ENCODE measurements at regions not wholly inside any gene's neighbourhood (a gene's known extent, or its start where the extent isn't known, plus 50 kb on each side); places are given as distances from the start of the nearest gene placed in this dataset.
"Not testable (repeated sequence)": the region's sequence is repeated elsewhere in the genome, so short reads cannot be mapped to it uniquely, and the experiment has no call there.

- no peak for DNase-seq (ENCODE audit: low read depth, low spot score)
Measured at GRCh38 chr5:52605317-52606313, 182.1 kb upstream of the ITGA1 start.

GRCh38 chr5:52607227-52607824, 180.4 kb upstream of the ITGA1 start:
- DNase-seq (ENCODE audit: low read depth, low spot score) = no peak

DNA sequence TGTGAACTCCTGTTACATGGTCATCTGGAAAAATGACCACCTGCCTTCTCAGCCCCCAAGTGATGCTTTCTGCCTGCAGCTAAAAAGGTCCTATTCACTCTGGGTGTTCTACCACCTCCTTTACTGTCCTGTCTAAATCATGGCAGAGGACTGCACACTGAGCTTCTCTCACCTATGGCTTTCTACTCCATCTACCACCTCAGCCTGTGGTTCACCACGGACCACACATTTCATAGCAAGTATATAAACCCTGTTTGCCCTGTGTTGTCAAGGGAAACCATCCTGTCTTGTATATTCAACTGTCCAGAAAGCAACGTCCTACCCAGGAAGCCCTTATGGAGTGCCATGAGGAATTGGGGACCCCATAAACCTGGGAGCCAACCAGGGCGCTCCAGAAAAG, 167.4 kb upstream of the ITGA1 start:
- no peak for DNase-seq (ENCODE audit: low read depth, low spot score)

DNA sequence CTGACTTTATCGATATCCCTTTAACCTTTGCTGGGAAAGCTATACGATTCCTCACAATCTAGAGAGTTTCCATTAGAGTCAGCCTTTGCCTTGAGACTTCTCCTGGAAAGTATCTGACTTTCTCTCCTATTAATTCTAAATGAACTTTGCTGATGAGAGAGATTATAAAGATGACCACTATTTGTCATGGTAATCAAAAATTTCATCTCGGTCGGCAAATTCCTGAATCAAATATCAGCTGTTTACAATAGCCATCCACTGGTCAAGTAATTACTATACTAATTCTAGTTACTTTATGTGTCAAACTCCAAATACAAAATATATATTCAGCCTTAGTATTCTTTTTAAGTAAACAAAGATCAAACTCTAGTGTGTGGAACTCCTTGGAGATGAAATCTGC, 164.4 kb upstream of the ITGA1 start:
- no peak for DNase-seq (ENCODE audit: low read depth, low spot score)

DNA sequence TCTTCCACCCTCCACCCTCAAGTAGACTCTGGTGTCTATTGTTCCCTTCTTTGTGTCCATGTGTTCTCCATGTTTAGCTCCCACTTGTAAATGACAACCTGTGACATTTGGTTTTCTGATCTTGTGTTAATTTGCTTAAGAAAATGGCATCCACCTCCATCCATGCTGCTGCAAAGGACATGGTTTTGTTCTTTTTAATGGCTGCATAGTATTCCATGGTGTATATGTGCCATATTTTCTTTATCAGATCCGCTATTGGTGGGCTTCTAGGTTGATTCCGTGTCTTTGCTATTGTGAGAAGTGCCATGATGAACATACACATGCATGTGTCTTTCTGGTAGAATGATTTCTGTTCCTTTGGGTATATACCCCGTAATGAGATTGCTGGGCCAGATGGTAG, 163.4 kb upstream of the ITGA1 start:
- DNase-seq (ENCODE audit: low read depth, low spot score) = no peak

- no peak for DNase-seq (ENCODE audit: low read depth, low spot score)
Measured at GRCh38 chr5:52626312-52626711, 161.4 kb upstream of the ITGA1 start.

- DNase-seq (ENCODE audit: low read depth, low spot score) = no peak
Measured at GRCh38 chr5:52627740-52628139, 160.0 kb upstream of the ITGA1 start.

DNA sequence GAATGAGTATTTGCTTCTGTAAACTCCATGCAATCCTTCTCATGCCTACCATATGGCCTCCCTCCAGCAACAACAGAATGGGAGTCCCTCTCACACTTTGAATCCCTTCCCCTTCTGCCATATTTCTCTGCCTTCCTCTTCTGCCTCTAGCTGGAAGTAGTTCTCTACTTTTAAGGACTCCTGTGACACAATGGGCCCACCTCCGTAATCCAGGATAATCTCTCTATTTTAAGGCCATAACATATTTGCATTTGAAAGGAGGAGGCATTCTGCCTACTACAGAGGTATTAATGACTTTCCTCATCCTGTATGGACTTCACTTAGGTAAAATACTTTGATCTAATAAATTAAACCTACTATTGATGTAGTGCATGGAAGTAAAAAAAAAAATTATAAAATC, 155.4 kb upstream of the ITGA1 start:
- no peak for DNase-seq (ENCODE audit: low read depth, low spot score)

DNA sequence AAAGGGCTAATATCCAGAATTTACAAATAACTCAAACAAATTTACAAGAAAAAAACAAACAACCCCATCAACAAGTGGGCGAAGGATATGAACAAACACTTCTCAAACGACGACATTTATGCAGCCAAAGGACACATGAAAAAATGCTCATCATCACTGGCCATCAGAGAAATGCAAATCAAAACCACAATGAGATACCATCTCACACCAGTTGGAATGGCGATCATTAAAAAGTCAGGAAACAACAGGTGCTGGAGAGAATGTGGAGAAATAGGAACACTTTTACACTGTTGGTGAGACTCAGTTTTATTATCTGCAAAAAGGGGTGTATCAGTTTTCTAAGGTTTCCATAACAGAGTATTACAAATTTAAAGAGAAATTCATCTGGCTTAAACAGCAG, 153.5 kb upstream of the ITGA1 start:
- not testable (repeated sequence) for DNase-seq (ENCODE audit: low read depth, low spot score)

GRCh38 chr5:52638732-52639131, 149.0 kb upstream of the ITGA1 start:
- no peak for DNase-seq (ENCODE audit: low read depth, low spot score)

DNA sequence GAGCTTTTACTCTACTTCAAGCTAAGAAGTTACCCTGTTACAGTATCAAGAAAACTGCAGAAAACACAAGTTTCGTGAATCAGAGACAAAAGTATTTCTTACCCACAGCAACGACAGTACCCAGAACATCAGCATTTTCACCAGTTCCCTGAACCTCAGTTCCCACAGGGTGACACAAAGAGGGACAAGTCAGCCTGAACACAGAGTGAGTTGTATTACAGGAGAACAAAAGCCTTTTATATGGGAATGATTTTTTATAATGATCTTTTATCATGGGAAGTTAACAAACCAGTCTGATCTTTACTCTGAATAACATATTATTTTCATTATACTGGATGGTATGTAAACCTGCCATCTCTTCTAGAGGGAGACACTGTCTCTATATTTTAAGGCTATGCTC, 139.0 kb upstream of the ITGA1 start:
- DNase-seq (ENCODE audit: low read depth, low spot score) = no peak

- no peak for DNase-seq (ENCODE audit: low read depth, low spot score)
Measured at GRCh38 chr5:52655163-52655562, 132.6 kb upstream of the ITGA1 start.

DNA sequence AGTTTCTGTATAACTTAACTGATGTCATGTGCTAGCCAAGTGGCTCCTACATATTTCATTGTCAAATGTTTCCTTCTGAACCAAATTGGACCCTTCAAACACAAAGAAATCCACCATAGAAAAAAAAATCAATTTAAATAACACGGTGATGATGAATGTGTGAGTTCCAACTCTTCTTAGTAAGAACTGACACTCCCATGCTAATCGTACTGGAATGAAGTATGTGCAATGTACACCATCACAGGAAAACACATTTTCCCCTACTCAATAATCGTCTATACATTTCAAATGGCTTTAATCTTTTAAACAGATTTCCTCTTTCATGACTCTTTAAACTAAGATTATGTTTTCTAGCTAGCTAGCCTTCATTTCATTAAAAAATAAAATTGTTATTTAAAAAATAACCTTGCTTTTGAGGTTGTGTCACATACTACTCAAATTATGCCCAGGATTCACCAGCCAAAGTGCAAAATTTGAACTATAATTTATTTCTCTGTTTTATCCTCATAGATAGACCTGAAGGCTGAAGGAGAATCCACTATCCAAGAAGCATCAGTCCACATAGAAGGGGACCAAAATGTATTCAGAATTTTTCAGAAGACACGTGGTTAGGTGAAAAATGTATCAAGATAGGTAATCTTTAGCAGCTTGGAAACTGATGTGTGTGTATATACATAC, 131.0 kb upstream of the ITGA1 start:
- DNase-seq (ENCODE audit: low read depth, low spot score) = no peak

GRCh38 chr5:52657247-52657645, 130.5 kb upstream of the ITGA1 start:
- DNase-seq (ENCODE audit: low read depth, low spot score) = no peak

- no peak for DNase-seq (ENCODE audit: low read depth, low spot score)
Measured at GRCh38 chr5:52658246-52658645, 129.5 kb upstream of the ITGA1 start.

GRCh38 chr5:52660621-52661020, 127.1 kb upstream of the ITGA1 start:
- no peak for DNase-seq (ENCODE audit: low read depth, low spot score)

- DNase-seq (ENCODE audit: low read depth, low spot score) = no peak
Measured at GRCh38 chr5:52661903-52662595, 125.7 kb upstream of the ITGA1 start.

DNA sequence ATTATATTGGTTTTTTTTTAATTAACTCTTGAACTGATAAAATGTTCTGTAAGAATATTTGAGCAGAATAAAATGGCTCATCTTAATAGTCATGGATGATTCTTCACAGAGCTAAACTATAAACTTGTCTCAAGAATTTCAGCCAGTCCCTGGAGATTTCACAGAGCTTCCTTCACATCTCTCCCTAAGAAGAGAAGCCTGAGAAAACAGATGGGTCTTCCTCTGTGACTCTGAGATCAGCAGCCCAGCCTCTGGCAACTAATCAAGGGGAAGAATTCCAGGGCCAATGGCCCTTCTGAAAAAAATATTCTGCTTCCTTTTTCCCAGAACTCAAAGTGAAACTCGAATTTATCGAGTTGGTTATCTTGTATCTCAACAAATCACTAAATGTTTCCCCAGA, 122.2 kb upstream of the ITGA1 start:
- no peak for DNase-seq (ENCODE audit: low read depth, low spot score)

DNA sequence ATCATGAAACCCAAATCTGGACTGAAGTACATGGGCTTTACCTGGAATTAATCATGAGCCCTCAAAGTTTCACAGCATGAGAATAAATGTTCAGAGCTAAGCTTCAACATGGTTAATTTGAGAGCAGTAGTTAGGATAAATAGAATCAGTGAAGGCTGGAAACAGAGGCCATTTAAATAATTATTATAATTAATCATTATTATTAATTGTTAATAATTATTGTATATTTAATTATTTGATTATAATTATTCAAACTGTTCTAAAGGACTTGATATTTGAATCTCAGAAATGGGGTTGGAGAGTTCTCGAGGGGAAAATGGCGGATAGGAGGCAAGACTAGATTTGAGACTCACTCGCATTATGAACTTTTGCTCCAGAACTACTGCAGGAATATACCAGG, 119.6 kb upstream of the ITGA1 start:
- DNase-seq (ENCODE audit: low read depth, low spot score) = no peak

DNA sequence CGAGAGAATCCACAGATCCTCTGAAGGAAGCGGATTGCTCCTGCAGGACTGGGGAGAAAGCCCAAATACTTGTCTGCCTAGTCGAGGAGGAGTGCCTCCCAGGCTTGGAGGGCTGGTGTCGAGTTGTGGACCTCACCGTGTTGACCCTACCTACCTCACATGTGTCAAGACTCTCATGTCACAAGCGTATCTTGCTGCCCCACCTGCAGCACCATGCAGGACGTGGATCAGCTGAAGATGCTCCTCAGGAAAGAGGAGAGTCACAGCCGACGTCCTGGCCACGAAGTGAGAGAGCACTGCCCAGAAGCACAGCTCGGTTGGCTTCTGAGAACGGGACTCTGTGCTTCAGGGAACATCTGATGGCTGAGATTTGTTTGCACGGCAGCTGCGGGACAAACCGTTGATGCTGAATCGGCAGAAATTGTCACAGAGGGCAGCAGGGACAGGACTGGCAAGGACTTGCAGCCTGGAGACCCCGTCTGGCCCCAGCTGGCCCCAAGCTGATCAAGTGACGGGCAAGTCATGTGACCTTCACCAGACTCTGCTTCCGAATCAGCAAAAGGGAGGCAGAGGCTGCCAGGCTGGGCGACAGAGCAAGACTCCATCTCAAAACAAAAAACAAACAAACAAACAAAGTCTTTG, 119.1 kb upstream of the ITGA1 start:
- DNase-seq (ENCODE audit: low read depth, low spot score) = no peak

GRCh38 chr5:52672459-52672858, 115.3 kb upstream of the ITGA1 start:
- no peak for DNase-seq (ENCODE audit: low read depth, low spot score)

Data from iPS DF 19.7 (cell line).